K562 (cell line): ENCODE measurements at regions not wholly inside any gene's neighbourhood (a gene's known extent, or its start where the extent isn't known, plus 50 kb on each side); places are given as distances from the start of the nearest gene placed in this dataset.

Experiments used
- ATAC-seq: fragments of 200-7000 bp; cut with Tn5 transposase; 3 replicates; pipeline ENCODE4 v1.9.1; 2020; ENCODE audit warnings: moderate library complexity
- BruUV-seq: library from RNA; stranded (reverse); fragments of 400-500 nt; replicated peaks from 2 replicates; lab custom pipeline; 2021; lab: Mats Ljungman, UMichigan
- CTCF ChIA-PET: fragments of 300-600 bp; formaldehyde crosslinking; extraction: SDS; loops from one replicate; lab custom pipeline; 2021; ENCODE audit warnings: low intra/inter-chr PET ratio; lab: Yijun Ruan, JAX
- POLR2A ChIA-PET: fragments of 300-600, 350-650 bp; sonication (Branson Sonifier 250); formaldehyde crosslinking; extraction: SDS; loops from one replicate; lab custom pipeline; 2021; ENCODE audit warnings: antibody characterized with exemption, inconsistent platforms; lab: Yijun Ruan, JAX
- DNase-seq, 4 experiments: peaks; one replicate each; pipeline versions ENCODE4 v3.0.0 to v3.0.0-alpha.2; 2011 to 2018; ENCODE audit warnings: low spot score in 3 of 4, mixed read lengths in 3 of 4; ENCODE audit errors: extremely low read depth in 1 of 4
- FAIRE-seq: peaks from 2 replicates; lab custom pipeline; 2011; peaks lifted over from hg19 to GRCh38; lab: Jason Lieb, UNC
- H2AFZ ChIP-seq: 2 replicates; pipeline ENCODE4 v1.6.0; 2011; ENCODE audit warnings: low read depth, low read length, control low read depth, inconsistent platforms
- H3K27ac ChIP-seq: fragments of 200-600 bp; 3 replicates; pipeline ENCODE4 v1.8.0; 2011; ENCODE audit warnings: low read depth, mild to moderate bottlenecking, control low read depth, inconsistent platforms, low read length, moderate library complexity, mixed read lengths; ENCODE audit errors: extremely low read depth
- H3K27me3 ChIP-seq, 2 experiments: fragments of 300-600 bp in 1 of 2; 2 replicates in 1 of 2; 3 replicates in 1 of 2; pipeline versions ENCODE4 v1.6.0 to v1.8.0; 2011; ENCODE audit warnings: inconsistent platforms in 2 of 2, low read length in 2 of 2, mild to moderate bottlenecking in 1 of 2, mixed read lengths in 1 of 2, moderate library complexity in 1 of 2; ENCODE audit not compliant: control insufficient read depth in 2 of 2, insufficient read depth in 2 of 2
- H3K36me3 ChIP-seq: fragments of 300-600 bp; 3 replicates; pipeline ENCODE4 v1.8.0; 2011; ENCODE audit warnings: mild to moderate bottlenecking, low read length, inconsistent platforms; ENCODE audit not compliant: control insufficient read depth, insufficient read depth
- H3K4me1 ChIP-seq, 2 experiments: fragments of 200-600 bp in 1 of 2; replicated peaks in 1 of 2; 2 replicates in 1 of 2; 3 replicates in 1 of 2; pipeline versions ENCODE4 v1.5.1 to v1.8.0; 2011; ENCODE audit warnings: inconsistent platforms in 2 of 2, low read length in 2 of 2, mild to moderate bottlenecking in 1 of 2, mixed read lengths in 1 of 2, moderate library complexity in 1 of 2; ENCODE audit not compliant: control insufficient read depth in 2 of 2, insufficient read depth in 2 of 2
- H3K4me2 ChIP-seq: 2 replicates; pipeline ENCODE4 v1.6.1; 2011; ENCODE audit warnings: low read length, control low read depth, inconsistent platforms, mixed read lengths; ENCODE audit not compliant: insufficient read depth
- H3K4me3 ChIP-seq: fragments of 200-600 bp; sonication (generic), shearing (Covaris generic); 2 replicates; pipeline ENCODE4 v1.5.1; 2016; ENCODE audit warnings: control low read depth, inconsistent platforms
- H3K79me2 ChIP-seq: fragments of 200-600 bp; 3 replicates; pipeline ENCODE4 v1.8.0; 2011; ENCODE audit warnings: low read length, inconsistent platforms; ENCODE audit not compliant: control insufficient read depth, insufficient read depth
- H3K9ac ChIP-seq, 2 experiments: 2 replicates each; pipeline versions ENCODE4 v1.6.0 to v1.6.1; 2011; ENCODE audit warnings: low read depth in 2 of 2, low read length in 2 of 2, control low read depth in 1 of 2, inconsistent platforms in 1 of 2, mild to moderate bottlenecking in 1 of 2, mixed read lengths in 1 of 2; ENCODE audit not compliant: insufficient read depth in 1 of 2
- H3K9me1 ChIP-seq: one replicate; pipeline ENCODE4 v1.6.0; 2011; ENCODE audit warnings: inconsistent platforms, mild to moderate bottlenecking, low read length, moderate library complexity; ENCODE audit not compliant: control insufficient read depth, insufficient read depth
- H3K9me3 ChIP-seq: replicated peaks from 2 replicates; pipeline ENCODE4 v1.5.1; 2011; ENCODE audit warnings: low read depth, low read length, inconsistent platforms; ENCODE audit not compliant: control insufficient read depth, insufficient read depth
- H4K20me1 ChIP-seq: replicated peaks from 2 replicates; pipeline ENCODE4 v1.6.1; 2011; ENCODE audit warnings: low read length, inconsistent platforms, mixed read lengths; ENCODE audit not compliant: control insufficient read depth, insufficient read depth
- BRCA1 ChIP-seq, 2 experiments: fragments of 450-650 bp in 1 of 2; sonication (generic) in 1 of 2; formaldehyde crosslinking in 1 of 2; IDR thresholded peaks; 2 replicates each; pipeline versions ENCODE4 v1.5.0 to v1.6.1; 2017 to 2020; ENCODE audit warnings: mild to moderate bottlenecking in 1 of 2, missing genetic modification reagents in 1 of 2
- CBFB ChIP-seq: sonication (generic); formaldehyde crosslinking; IDR thresholded peaks from 2 replicates; pipeline ENCODE4 v1.4.0; 2020; ENCODE audit warnings: mild to moderate bottlenecking, missing genetic modification reagents
- CBX8 ChIP-seq: fragments of 200-600 bp; sonication (generic); IDR thresholded peaks from 2 replicates; pipeline ENCODE4 v1.6.1; 2012; ENCODE audit warnings: borderline replicate concordance, mixed run types, low read depth, mild to moderate bottlenecking, moderate library complexity, mixed read lengths, low read length, control low read depth, inconsistent platforms; ENCODE audit not compliant: poor library complexity, severe bottlenecking; ENCODE audit errors: extremely low read depth
- FOXA1 ChIP-seq: fragments of 450-650 bp; IDR thresholded peaks from 2 replicates; pipeline ENCODE4 v1.6.1; 2016; ENCODE audit warnings: mild to moderate bottlenecking, borderline replicate concordance
- MCM5 ChIP-seq: fragments of 450-650 bp; IDR thresholded peaks from 2 replicates; pipeline ENCODE4 v1.6.1; 2016; ENCODE audit warnings: low read depth
- SAP30 ChIP-seq: fragments of 200-600 bp; sonication (generic); IDR thresholded peaks from 2 replicates; pipeline ENCODE4 v1.6.1; 2012; ENCODE audit warnings: borderline replicate concordance, low read depth, mild to moderate bottlenecking, moderate library complexity, low read length, control low read depth, inconsistent platforms; ENCODE audit not compliant: insufficient read depth, poor library complexity, severe bottlenecking
- STAT5A ChIP-seq: IDR thresholded peaks from 2 replicates; pipeline ENCODE4 v1.6.1; 2012; ENCODE audit warnings: low read length, inconsistent platforms, borderline replicate concordance
- ZNF347 ChIP-seq: fragments of 450-650 bp; formaldehyde crosslinking; IDR thresholded peaks from 2 replicates; pipeline ENCODE4 v1.4.0; 2020; ENCODE audit warnings: low read depth, mild to moderate bottlenecking, moderate library complexity
- ZNF644 ChIP-seq: fragments of 200-800 bp; sonication (Bioruptor generic); IDR thresholded peaks from 2 replicates; pipeline ENCODE4 v1.6.1; 2016; ENCODE audit warnings: low read depth, missing genetic modification characterization, missing compliant biosample characterization
- WGBS: fragments of 100-300 bp; shearing (Covaris generic); methylation state at CpG from one replicate; pipeline ENCODE4 v1.1.6; 2016; ENCODE audit warnings: low coverage, mixed read lengths; ENCODE audit not compliant: insufficient coverage; ENCODE audit errors: missing lambda C conversion rate; 5-methylcytosine and 5-hydroxymethylcytosine counted together
- in situ Hi-C: fragments of 300-500 bp; cut with MboI; formaldehyde crosslinking; loops from 4 replicates; pipeline ENCODE4 v1.15.0; 2018; ENCODE audit warnings: inconsistent platforms, mixed read lengths
- intact Hi-C: fragments of 100-400 bp; cut with micrococcal nuclease; formaldehyde crosslinking; loops from 2 replicates; pipeline ENCODE4 v1.14.2; 2022
- TF ChIP-seq, protein P1 (sequence below): sonication (generic); formaldehyde crosslinking; IDR thresholded peaks from 2 replicates; pipeline ENCODE4 v1.4.0; 2020; ENCODE audit warnings: mild to moderate bottlenecking, missing genetic modification reagents
- TF ChIP-seq, protein P2 (sequence below): fragments of 250-450 bp; sonication (Bioruptor Pico); IDR thresholded peaks from 2 replicates; pipeline ENCODE4 v1.8.0; 2021; ENCODE audit warnings: moderate library complexity, mild to moderate bottlenecking, inconsistent platforms
- TF ChIP-seq, protein P3 (sequence below), 2 experiments: IDR thresholded peaks; 2 replicates each; pipeline ENCODE4 v1.6.1; 2011; ENCODE audit warnings: borderline replicate concordance in 1 of 2, control low read depth in 1 of 2, low read depth in 1 of 2, low read length in 1 of 2, mild to moderate bottlenecking in 1 of 2, mixed read lengths in 1 of 2, moderate library complexity in 1 of 2; ENCODE audit not compliant: insufficient read depth in 1 of 2, insufficient read length in 1 of 2, poor library complexity in 1 of 2, severe bottlenecking in 1 of 2; ENCODE audit errors: extremely low read depth in 1 of 2
- TF ChIP-seq, protein P4 (sequence below): IDR thresholded peaks from 3 replicates; pipeline ENCODE4 v1.6.1; 2011; ENCODE audit warnings: borderline replicate concordance, mild to moderate bottlenecking, moderate library complexity; ENCODE audit not compliant: insufficient read length; ENCODE audit errors: extremely low read depth

DNA sequence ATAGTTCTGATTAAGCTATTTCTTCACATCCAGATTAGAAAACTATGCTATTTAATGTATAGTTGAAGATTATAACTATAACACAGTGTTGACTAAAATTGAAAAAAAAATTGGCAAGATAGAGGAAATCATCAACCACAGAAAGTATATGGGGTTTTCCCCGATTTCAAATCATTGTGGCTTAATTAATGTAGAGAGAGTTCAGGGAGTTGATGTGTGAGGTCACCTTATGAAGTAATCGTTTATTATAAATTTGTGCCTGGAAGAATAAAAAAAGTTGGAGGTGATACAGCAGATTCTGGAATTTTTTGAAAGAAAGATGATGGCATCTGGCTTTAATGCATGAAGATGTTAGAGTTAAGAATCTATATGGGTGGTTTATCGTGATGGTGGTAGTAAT lies 84.3 kb downstream of the PTGS2 start:
- CTCF ChIA-PET = no interaction called here
- no peak for TF ChIP-seq ZNF347 (CRISPR knock-in tag)
- TF ChIP-seq, protein P1, sequence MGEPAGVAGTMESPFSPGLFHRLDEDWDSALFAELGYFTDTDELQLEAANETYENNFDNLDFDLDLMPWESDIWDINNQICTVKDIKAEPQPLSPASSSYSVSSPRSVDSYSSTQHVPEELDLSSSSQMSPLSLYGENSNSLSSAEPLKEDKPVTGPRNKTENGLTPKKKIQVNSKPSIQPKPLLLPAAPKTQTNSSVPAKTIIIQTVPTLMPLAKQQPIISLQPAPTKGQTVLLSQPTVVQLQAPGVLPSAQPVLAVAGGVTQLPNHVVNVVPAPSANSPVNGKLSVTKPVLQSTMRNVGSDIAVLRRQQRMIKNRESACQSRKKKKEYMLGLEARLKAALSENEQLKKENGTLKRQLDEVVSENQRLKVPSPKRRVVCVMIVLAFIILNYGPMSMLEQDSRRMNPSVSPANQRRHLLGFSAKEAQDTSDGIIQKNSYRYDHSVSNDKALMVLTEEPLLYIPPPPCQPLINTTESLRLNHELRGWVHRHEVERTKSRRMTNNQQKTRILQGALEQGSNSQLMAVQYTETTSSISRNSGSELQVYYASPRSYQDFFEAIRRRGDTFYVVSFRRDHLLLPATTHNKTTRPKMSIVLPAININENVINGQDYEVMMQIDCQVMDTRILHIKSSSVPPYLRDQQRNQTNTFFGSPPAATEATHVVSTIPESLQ (CRISPR knock-in tag) = no peak
- TF ChIP-seq CBX8 = no peak
- TF ChIP-seq CBFB (CRISPR knock-in tag) = no peak
- TF ChIP-seq, protein P2, sequence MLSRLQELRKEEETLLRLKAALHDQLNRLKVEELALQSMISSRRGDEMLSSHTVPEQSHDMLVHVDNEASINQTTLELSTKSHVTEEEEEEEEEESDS (CRISPR knock-in tag) = no peak
- no peak for TF ChIP-seq FOXA1
- TF ChIP-seq MCM5 = no peak
- TF ChIP-seq ZNF644 = no peak
- TF ChIP-seq, protein P3, sequence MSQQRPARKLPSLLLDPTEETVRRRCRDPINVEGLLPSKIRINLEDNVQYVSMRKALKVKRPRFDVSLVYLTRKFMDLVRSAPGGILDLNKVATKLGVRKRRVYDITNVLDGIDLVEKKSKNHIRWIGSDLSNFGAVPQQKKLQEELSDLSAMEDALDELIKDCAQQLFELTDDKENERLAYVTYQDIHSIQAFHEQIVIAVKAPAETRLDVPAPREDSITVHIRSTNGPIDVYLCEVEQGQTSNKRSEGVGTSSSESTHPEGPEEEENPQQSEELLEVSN (IDR thresholded peaks at IDR 0.05; ENCODE audit: borderline replicate concordance in 1 of 2, extremely low read depth in 1 of 2, insufficient read depth in 1 of 2, insufficient read length in 1 of 2, low read depth in 1 of 2, low read length in 1 of 2, poor library complexity in 1 of 2, severe bottlenecking in 1 of 2) = no peak
- no peak for TF ChIP-seq SAP30
- TF ChIP-seq BRCA1 (IDR thresholded peaks at IDR 0.05) = no peak
- no peak for TF ChIP-seq BRCA1 (CRISPR knock-in tag; IDR thresholded peaks at IDR 0.05)
- TF ChIP-seq STAT5A = no peak
- TF ChIP-seq, protein P4, sequence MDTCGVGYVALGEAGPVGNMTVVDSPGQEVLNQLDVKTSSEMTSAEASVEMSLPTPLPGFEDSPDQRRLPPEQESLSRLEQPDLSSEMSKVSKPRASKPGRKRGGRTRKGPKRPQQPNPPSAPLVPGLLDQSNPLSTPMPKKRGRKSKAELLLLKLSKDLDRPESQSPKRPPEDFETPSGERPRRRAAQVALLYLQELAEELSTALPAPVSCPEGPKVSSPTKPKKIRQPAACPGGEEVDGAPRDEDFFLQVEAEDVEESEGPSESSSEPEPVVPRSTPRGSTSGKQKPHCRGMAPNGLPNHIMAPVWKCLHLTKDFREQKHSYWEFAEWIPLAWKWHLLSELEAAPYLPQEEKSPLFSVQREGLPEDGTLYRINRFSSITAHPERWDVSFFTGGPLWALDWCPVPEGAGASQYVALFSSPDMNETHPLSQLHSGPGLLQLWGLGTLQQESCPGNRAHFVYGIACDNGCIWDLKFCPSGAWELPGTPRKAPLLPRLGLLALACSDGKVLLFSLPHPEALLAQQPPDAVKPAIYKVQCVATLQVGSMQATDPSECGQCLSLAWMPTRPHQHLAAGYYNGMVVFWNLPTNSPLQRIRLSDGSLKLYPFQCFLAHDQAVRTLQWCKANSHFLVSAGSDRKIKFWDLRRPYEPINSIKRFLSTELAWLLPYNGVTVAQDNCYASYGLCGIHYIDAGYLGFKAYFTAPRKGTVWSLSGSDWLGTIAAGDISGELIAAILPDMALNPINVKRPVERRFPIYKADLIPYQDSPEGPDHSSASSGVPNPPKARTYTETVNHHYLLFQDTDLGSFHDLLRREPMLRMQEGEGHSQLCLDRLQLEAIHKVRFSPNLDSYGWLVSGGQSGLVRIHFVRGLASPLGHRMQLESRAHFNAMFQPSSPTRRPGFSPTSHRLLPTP = no peak

More for the DNA sequence above, 84.3 kb downstream of the PTGS2 start:
- intact Hi-C loops = no loop called here
- DNase-seq (no peak), ATAC-seq (no peak), FAIRE-seq (no peak)
- in situ Hi-C loops = loop anchor here (10.0 kb wide), 1 partner anchor 181 kb away; no protein-coding TSS in a partner anchor
- no peak overlapping the region for H3K4me3 ChIP-seq
- no peak overlapping the region for H2AFZ ChIP-seq
- no peaks in the 10 kb centered on the region for H3K9me3 ChIP-seq
- no TSS peak for BruUV-seq
- H3K79me2 ChIP-seq = no peaks in the 10 kb centered on the region
- no peaks in the 10 kb centered on the region for H4K20me1 ChIP-seq
- no peaks in the 10 kb centered on the region for H3K36me3 ChIP-seq
- H3K4me2 ChIP-seq = no peak overlapping the region
- H3K4me1 ChIP-seq = no peaks in the 10 kb centered on the region
- POLR2A ChIA-PET = interaction anchor here (0.6 kb wide), 2 partner anchors 20 to 37 kb away, joined by 3 read pairs; no protein-coding TSS in a partner anchor
- H3K27ac ChIP-seq = no peak overlapping the region
- H3K9ac ChIP-seq = no peak overlapping the region
- 1% methylated on average over 3 of the region's 3 CpGs for WGBS
- no peaks in the 10 kb centered on the region for H3K27me3 ChIP-seq
- no peaks in the 10 kb centered on the region for H3K9me1 ChIP-seq
